Endodermal cell (in vitro differentiated cells): ENCODE measurements at regions not wholly inside any gene's neighbourhood (a gene's known extent, or its start where the extent isn't known, plus 50 kb on each side); places are given as distances from the start of the nearest gene placed in this dataset.

Experiments used
- DNase-seq: peaks from one replicate; pipeline ENCODE4 v3.0.0-alpha.2; 2017
- H3K27ac ChIP-seq: 2 replicates; pipeline ENCODE4 v1.5.1; 2013; ENCODE audit warnings: mild to moderate bottlenecking, low read depth, low read length, moderate library complexity
- H3K27me3 ChIP-seq: 2 replicates; pipeline ENCODE4 v1.6.1; 2013; ENCODE audit warnings: mild to moderate bottlenecking, low read length, moderate library complexity; ENCODE audit not compliant: insufficient read depth, control insufficient read depth, poor library complexity, severe bottlenecking
- H3K36me3 ChIP-seq: 2 replicates; pipeline ENCODE4 v1.7.0; 2013; ENCODE audit warnings: mild to moderate bottlenecking, low read length, moderate library complexity; ENCODE audit not compliant: control insufficient read depth, insufficient read depth
- H3K4me1 ChIP-seq: one replicate; pipeline ENCODE4 v1.7.0; 2013; ENCODE audit warnings: low read length; ENCODE audit not compliant: control insufficient read depth, insufficient read depth
- H3K4me3 ChIP-seq: 2 replicates; pipeline ENCODE4 v1.5.1; 2013; ENCODE audit warnings: mild to moderate bottlenecking, low read length, moderate library complexity
- H3K9ac ChIP-seq: 2 replicates; pipeline ENCODE4 v1.6.1; 2013; ENCODE audit warnings: mild to moderate bottlenecking, low read length, moderate library complexity; ENCODE audit not compliant: poor library complexity, severe bottlenecking; ENCODE audit errors: extremely low read depth
- H3K9me3 ChIP-seq: 2 replicates; pipeline ENCODE4 v1.6.1; 2013; ENCODE audit warnings: mild to moderate bottlenecking, low read length, moderate library complexity; ENCODE audit not compliant: control insufficient read depth
- H3K27ac Mint-ChIP-seq: 2 replicates; pipeline ENCODE4 v1.8.0; 2020; ENCODE audit warnings: mixed read lengths
- H3K27me3 Mint-ChIP-seq: 2 replicates; pipeline ENCODE4 v1.8.0; 2021; ENCODE audit warnings: mild to moderate bottlenecking, mixed read lengths; ENCODE audit not compliant: insufficient read depth
- H3K36me3 Mint-ChIP-seq: 2 replicates; pipeline ENCODE4 v1.8.0; 2020; ENCODE audit warnings: low read depth, mixed read lengths
- H3K4me1 Mint-ChIP-seq: 2 replicates; pipeline ENCODE4 v1.8.0; 2020; ENCODE audit warnings: mixed read lengths
- H3K4me3 Mint-ChIP-seq: 2 replicates; pipeline ENCODE4 v1.8.0; 2020; ENCODE audit warnings: mild to moderate bottlenecking, moderate library complexity, mixed read lengths
- H3K9me3 Mint-ChIP-seq: 2 replicates; pipeline ENCODE4 v1.8.0; 2020; ENCODE audit warnings: mild to moderate bottlenecking, mixed read lengths
- CTCF ChIP-seq: fragments of 200-600 bp; sonication (generic); conservative IDR thresholded peaks from 2 replicates; pipeline ENCODE4 v1.5.0; 2021; ENCODE audit warnings: antibody characterized with exemption, mild to moderate bottlenecking
- WGBS, 2 experiments: methylation state at CpG; one replicate each; pipeline versions ENCODE4 v1.1.5 to v1.1.7; 2013; ENCODE audit warnings: missing lambda C conversion rate in 2 of 2, mixed read lengths in 1 of 2; ENCODE audit not compliant: insufficient coverage in 1 of 2, insufficient read length in 1 of 2; 5-methylcytosine and 5-hydroxymethylcytosine counted together

- Mint-ChIP-seq H3K4me1 (no peaks in the 10 kb centered on the region), H3K27ac (no peak overlapping the region), H3K9me3 (peaks cover 13% of the 10 kb centered on the region), H3K4me3 (no peak overlapping the region), H3K36me3 (no peaks in the 10 kb centered on the region), H3K27me3 (peaks cover 8% of the 10 kb centered on the region)
- peaks cover 6% of the 10 kb centered on the region for H3K9me3 ChIP-seq
- DNase-seq = no peak
- H3K36me3 ChIP-seq = no peaks in the 10 kb centered on the region
- no peak overlapping the region for H3K4me3 ChIP-seq
- H3K27ac ChIP-seq = no peak overlapping the region
- no peaks in the 10 kb centered on the region for H3K4me1 ChIP-seq
- H3K9ac ChIP-seq = no peak overlapping the region
- WGBS, 2 experiments = 95 to 97% methylated on average over 3 to 4 of the region's 4 CpGs
- no peaks in the 10 kb centered on the region for H3K27me3 ChIP-seq
- TF ChIP-seq CTCF = no peak
These were observed 76.7 kb upstream of the CXCL14 start for GRCh38 chr5:135655468-135655815.

- Histone ChIP-seq H3K4me1 (no peaks in the 10 kb centered on the region), H3K36me3 (no peaks in the 10 kb centered on the region), H3K4me3 (no peak overlapping the region), H3K9me3 (peaks cover 6% of the 10 kb centered on the region), H3K27me3 (no peaks in the 10 kb centered on the region), H3K9ac (no peak overlapping the region), H3K27ac (no peak overlapping the region)
- no peak for TF ChIP-seq CTCF
- Mint-ChIP-seq H3K4me1 (no peaks in the 10 kb centered on the region), H3K27me3 (peaks cover 8% of the 10 kb centered on the region), H3K4me3 (no peak overlapping the region), H3K36me3 (no peaks in the 10 kb centered on the region), H3K27ac (no peak overlapping the region), H3K9me3 (peaks cover 11% of the 10 kb centered on the region)
- no peak for DNase-seq
- 94% methylated on average over 11 to 12 of the region's 12 CpGs for WGBS, 2 experiments
These were observed 76.1 kb upstream of the CXCL14 start for GRCh38 chr5:135654761-135655467.

GRCh38 chr5:135651156-135651555 lies 72.4 kb upstream of the CXCL14 start:
- no peak for DNase-seq
- TF ChIP-seq CTCF = no peak
- H3K9ac ChIP-seq = no peak overlapping the region
- Mint-ChIP-seq H3K4me3 (no peak overlapping the region), H3K27ac (no peak overlapping the region), H3K9me3 (no peaks in the 10 kb centered on the region), H3K27me3 (peaks cover 7% of the 10 kb centered on the region), H3K4me1 (no peaks in the 10 kb centered on the region), H3K36me3 (no peaks in the 10 kb centered on the region)
- no peaks in the 10 kb centered on the region for H3K36me3 ChIP-seq
- no peak overlapping the region for H3K4me3 ChIP-seq
- no peaks in the 10 kb centered on the region for H3K9me3 ChIP-seq
- no peaks in the 10 kb centered on the region for H3K27me3 ChIP-seq
- no peaks in the 10 kb centered on the region for H3K4me1 ChIP-seq
- H3K27ac ChIP-seq = no peak overlapping the region
